HEK293 (cell line): ENCODE measurements at regions not wholly inside any gene's neighbourhood (a gene's known extent, or its start where the extent isn't known, plus 50 kb on each side); places are given as distances from the start of the nearest gene placed in this dataset.

Experiments used
- CTCF ChIA-PET: fragments of 350-600 bp; formaldehyde crosslinking; extraction: SDS; loops from one replicate; lab custom pipeline; 2021; ENCODE audit warnings: antibody characterized with exemption; lab: Yijun Ruan, JAX
- POLR2A ChIA-PET: fragments of 300-600 bp; formaldehyde crosslinking; extraction: SDS; loops from one replicate; lab custom pipeline; 2020; ENCODE audit warnings: antibody characterized with exemption, inconsistent platforms; lab: Yijun Ruan, JAX
- H3K27ac ChIP-seq: fragments of 200-500 bp; sonication (Bioruptor generic); 2 replicates; pipeline ENCODE4 v1.5.1; 2014; ENCODE audit warnings: low read depth, low read length, control low read depth, inconsistent platforms; ENCODE audit errors: extremely low read depth
- H3K36me3 ChIP-seq, 2 experiments: fragments of 200-500 bp in 1 of 2; sonication (Bioruptor generic) in 1 of 2; 1 replicate in 1 of 2; 2 replicates in 1 of 2; pipeline ENCODE4 v1.5.1; 2014 to 2017; ENCODE audit warnings: inconsistent platforms in 2 of 2, low read length in 2 of 2; ENCODE audit not compliant: control insufficient read depth in 2 of 2, insufficient read depth in 1 of 2
- H3K4me1 ChIP-seq: fragments of 200-500 bp; sonication (Bioruptor generic); 2 replicates; pipeline ENCODE4 v1.5.1; 2014; ENCODE audit warnings: mild to moderate bottlenecking, low read length, inconsistent platforms; ENCODE audit not compliant: control insufficient read depth, insufficient read depth
- H3K4me3 ChIP-seq: 2 replicates; pipeline ENCODE4 v1.5.1; 2011; ENCODE audit warnings: low read depth, mild to moderate bottlenecking, control low read depth, low read length, moderate library complexity
- H3K9me3 ChIP-seq: fragments of 200-500 bp; sonication (Bioruptor generic); 2 replicates; pipeline ENCODE4 v1.5.1; 2014; ENCODE audit warnings: low read depth, low read length, inconsistent platforms; ENCODE audit not compliant: control insufficient read depth, insufficient read depth
- BCL11B ChIP-seq: fragments of 450-650 bp; formaldehyde crosslinking; IDR thresholded peaks from 2 replicates; pipeline ENCODE4 v1.5.1; 2016; ENCODE audit warnings: low read depth, missing biosample characterization, missing genetic modification characterization
- MYNN ChIP-seq: fragments of 450-650 bp; formaldehyde crosslinking; IDR thresholded peaks from 2 replicates; pipeline ENCODE4 v1.5.1; 2016; ENCODE audit warnings: missing biosample characterization, missing genetic modification characterization, borderline replicate concordance
- OSR2 ChIP-seq: fragments of 450-650 bp; formaldehyde crosslinking; IDR thresholded peaks from 2 replicates; pipeline ENCODE4 v1.5.1; 2016; ENCODE audit warnings: missing biosample characterization, missing genetic modification characterization
- PRDM1 ChIP-seq: fragments of 450-650 bp; formaldehyde crosslinking; IDR thresholded peaks from 2 replicates; pipeline ENCODE4; 2016; ENCODE audit warnings: missing biosample characterization, missing genetic modification characterization
- SETDB1 ChIP-seq: IDR thresholded peaks from one replicate; pipeline ENCODE4 v1.6.1; 2017; ENCODE audit warnings: mild to moderate bottlenecking, low read length, moderate library complexity, mixed read lengths; ENCODE audit not compliant: insufficient read length
- SP2 ChIP-seq: fragments of 450-650 bp; formaldehyde crosslinking; IDR thresholded peaks from 2 replicates; pipeline ENCODE4 v1.5.1; 2016; ENCODE audit warnings: missing biosample characterization, missing genetic modification characterization
- TRIM28 ChIP-seq: IDR thresholded peaks from 2 replicates; pipeline ENCODE4 v1.6.1; 2011; ENCODE audit warnings: low read length, control low read depth, borderline replicate concordance
- WT1 ChIP-seq: fragments of 450-650 bp; formaldehyde crosslinking; IDR thresholded peaks from 2 replicates; pipeline ENCODE4 v1.5.1; 2016; ENCODE audit warnings: missing biosample characterization, missing genetic modification characterization
- ZFP37 ChIP-seq: fragments of 450-650 bp; formaldehyde crosslinking; IDR thresholded peaks from 2 replicates; pipeline ENCODE4 v1.5.1; 2016; ENCODE audit warnings: missing biosample characterization, missing genetic modification characterization
- ZNF121 ChIP-seq: fragments of 450-650 bp; formaldehyde crosslinking; IDR thresholded peaks from 2 replicates; pipeline ENCODE4 v1.5.1; 2016; ENCODE audit warnings: missing biosample characterization, missing genetic modification characterization
- ZNF155 ChIP-seq: fragments of 450-650 bp; formaldehyde crosslinking; IDR thresholded peaks from 2 replicates; pipeline ENCODE4 v1.5.1; 2016; ENCODE audit warnings: missing biosample characterization, missing genetic modification characterization
- ZNF560 ChIP-seq: fragments of 450-650 bp; formaldehyde crosslinking; IDR thresholded peaks from 2 replicates; pipeline ENCODE4 v1.5.1; 2017; ENCODE audit warnings: missing biosample characterization, missing genetic modification characterization, borderline replicate concordance
- ZNF580 ChIP-seq: fragments of 450-650 bp; formaldehyde crosslinking; IDR thresholded peaks from 2 replicates; pipeline ENCODE4 v1.5.1; 2016; ENCODE audit warnings: missing biosample characterization, missing genetic modification characterization
- ZNF610 ChIP-seq: fragments of 450-650 bp; formaldehyde crosslinking; IDR thresholded peaks from 2 replicates; pipeline ENCODE4 v1.5.1; 2016; ENCODE audit warnings: missing biosample characterization, missing genetic modification characterization, borderline replicate concordance
- ZNF664 ChIP-seq: fragments of 450-650 bp; formaldehyde crosslinking; IDR thresholded peaks from 2 replicates; pipeline ENCODE4 v1.5.1; 2016; ENCODE audit warnings: missing biosample characterization, missing genetic modification characterization
- ZNF76 ChIP-seq: fragments of 450-650 bp; formaldehyde crosslinking; IDR thresholded peaks from 2 replicates; pipeline ENCODE4; 2016; ENCODE audit warnings: low read depth, missing biosample characterization, missing genetic modification characterization, borderline replicate concordance
- ZSCAN16 ChIP-seq: fragments of 450-650 bp; formaldehyde crosslinking; IDR thresholded peaks from 2 replicates; pipeline ENCODE4 v1.5.1; 2016; ENCODE audit warnings: missing biosample characterization, missing genetic modification characterization
- TF ChIP-seq, protein P1 (sequence below): fragments of 450-650 bp; formaldehyde crosslinking; IDR thresholded peaks from 2 replicates; pipeline ENCODE4 v1.5.1; 2017; ENCODE audit warnings: missing biosample characterization, missing genetic modification characterization
- TF ChIP-seq, protein P2 (sequence below): fragments of 450-650 bp; formaldehyde crosslinking; IDR thresholded peaks from 2 replicates; pipeline ENCODE4 v1.5.1; 2016; ENCODE audit warnings: missing biosample characterization, missing genetic modification characterization
- TF ChIP-seq, protein P3 (sequence below): fragments of 450-650 bp; formaldehyde crosslinking; IDR thresholded peaks from 2 replicates; pipeline ENCODE4 v1.5.1; 2016; ENCODE audit warnings: missing biosample characterization, missing genetic modification characterization

DNA sequence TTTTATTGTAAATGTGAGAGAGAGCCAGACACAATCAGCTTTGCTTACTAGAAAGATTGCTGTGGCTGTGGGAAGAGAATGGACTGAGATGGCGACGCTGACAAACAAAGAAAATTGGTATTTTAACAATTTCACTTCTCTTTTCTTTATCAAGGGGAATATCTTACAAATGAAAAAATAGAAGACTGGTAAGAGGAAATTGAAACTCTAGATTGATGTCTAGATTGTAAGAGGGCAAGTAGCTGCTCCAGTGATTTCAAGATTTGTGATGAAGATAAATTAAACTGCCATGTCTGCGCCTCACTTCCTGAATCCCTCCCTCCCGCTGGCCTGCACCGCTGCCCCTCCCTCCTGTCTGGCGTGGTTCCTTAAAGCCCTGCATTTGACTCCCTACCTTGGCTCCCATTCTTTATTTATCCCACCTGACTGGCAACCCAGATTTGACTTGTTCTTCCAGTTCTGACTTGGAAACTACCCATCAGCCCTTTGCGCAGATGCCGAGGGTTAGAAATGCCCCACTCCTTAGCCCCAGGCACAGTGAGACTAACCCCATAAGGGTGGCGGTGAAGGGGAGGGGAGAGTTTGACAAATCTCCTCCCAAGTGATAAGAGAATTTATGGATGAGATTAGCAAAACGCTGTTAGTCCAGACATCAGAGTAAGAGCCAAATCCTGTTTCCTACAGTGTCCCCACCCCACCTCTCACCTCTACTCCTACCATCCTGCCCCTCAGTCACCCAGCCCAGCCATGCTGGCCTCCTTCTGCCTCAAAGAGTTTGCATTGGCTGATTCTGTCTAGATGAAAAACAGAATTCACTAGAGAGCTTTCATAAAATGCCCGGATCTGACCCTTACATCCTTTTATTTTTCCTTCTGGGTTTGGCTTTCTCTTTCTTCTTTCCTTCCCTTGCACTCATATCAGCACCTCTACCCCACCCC is 125.3 kb upstream of the ATF7IP start:
- POLR2A ChIA-PET, result interaction anchor here (1.4 kb wide), 1 partner anchor 125 kb away, joined by 6 read pairs; the partner anchor contains the start of gene ATF7IP
- CTCF ChIA-PET, result interaction anchor here (0.9 to 1.3 kb wide), 3 partner anchors 55 to 423 kb away, joined by 3 to 5 read pairs (median 5); no protein-coding TSS in a partner anchor
- TF ChIP-seq ZNF580 (tag by site-specific recombination) (no peak), ZFP37 (tag by site-specific recombination) (no peak), ZNF664 (tag by site-specific recombination) (no peak), ZNF121 (tag by site-specific recombination) (no peak), SETDB1 (peak; percentile 54), ZNF610 (tag by site-specific recombination) (no peak), ZSCAN16 (tag by site-specific recombination) (no peak), SP2 (tag by site-specific recombination) (no peak), OSR2 (tag by site-specific recombination) (no peak), ZNF155 (tag by site-specific recombination) (no peak), MYNN (tag by site-specific recombination) (no peak), TRIM28 (peak; percentile 53; the same call in 1 of the 2 replicates), ZNF76 (tag by site-specific recombination) (no peak), WT1 (0 out of 2 replicates have a peak, but pooled peaks have one; percentile 19), BCL11B (tag by site-specific recombination) (no peak), PRDM1 (tag by site-specific recombination) (no peak), ZNF560 (tag by site-specific recombination) (no peak)
- TF ChIP-seq, protein P1, sequence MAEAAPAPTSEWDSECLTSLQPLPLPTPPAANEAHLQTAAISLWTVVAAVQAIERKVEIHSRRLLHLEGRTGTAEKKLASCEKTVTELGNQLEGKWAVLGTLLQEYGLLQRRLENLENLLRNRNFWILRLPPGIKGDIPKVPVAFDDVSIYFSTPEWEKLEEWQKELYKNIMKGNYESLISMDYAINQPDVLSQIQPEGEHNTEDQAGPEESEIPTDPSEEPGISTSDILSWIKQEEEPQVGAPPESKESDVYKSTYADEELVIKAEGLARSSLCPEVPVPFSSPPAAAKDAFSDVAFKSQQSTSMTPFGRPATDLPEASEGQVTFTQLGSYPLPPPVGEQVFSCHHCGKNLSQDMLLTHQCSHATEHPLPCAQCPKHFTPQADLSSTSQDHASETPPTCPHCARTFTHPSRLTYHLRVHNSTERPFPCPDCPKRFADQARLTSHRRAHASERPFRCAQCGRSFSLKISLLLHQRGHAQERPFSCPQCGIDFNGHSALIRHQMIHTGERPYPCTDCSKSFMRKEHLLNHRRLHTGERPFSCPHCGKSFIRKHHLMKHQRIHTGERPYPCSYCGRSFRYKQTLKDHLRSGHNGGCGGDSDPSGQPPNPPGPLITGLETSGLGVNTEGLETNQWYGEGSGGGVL (tag by site-specific recombination), result no peak
- TF ChIP-seq, protein P2, sequence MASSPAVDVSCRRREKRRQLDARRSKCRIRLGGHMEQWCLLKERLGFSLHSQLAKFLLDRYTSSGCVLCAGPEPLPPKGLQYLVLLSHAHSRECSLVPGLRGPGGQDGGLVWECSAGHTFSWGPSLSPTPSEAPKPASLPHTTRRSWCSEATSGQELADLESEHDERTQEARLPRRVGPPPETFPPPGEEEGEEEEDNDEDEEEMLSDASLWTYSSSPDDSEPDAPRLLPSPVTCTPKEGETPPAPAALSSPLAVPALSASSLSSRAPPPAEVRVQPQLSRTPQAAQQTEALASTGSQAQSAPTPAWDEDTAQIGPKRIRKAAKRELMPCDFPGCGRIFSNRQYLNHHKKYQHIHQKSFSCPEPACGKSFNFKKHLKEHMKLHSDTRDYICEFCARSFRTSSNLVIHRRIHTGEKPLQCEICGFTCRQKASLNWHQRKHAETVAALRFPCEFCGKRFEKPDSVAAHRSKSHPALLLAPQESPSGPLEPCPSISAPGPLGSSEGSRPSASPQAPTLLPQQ, result no peak
- H3K27ac ChIP-seq, result no peak overlapping the region
- H3K4me1 ChIP-seq, result no peaks in the 10 kb centered on the region
- H3K9me3 ChIP-seq, result no peaks in the 10 kb centered on the region
- H3K4me3 ChIP-seq, result no peak overlapping the region
- H3K36me3 ChIP-seq, result no peaks in the 10 kb centered on the region

DNA sequence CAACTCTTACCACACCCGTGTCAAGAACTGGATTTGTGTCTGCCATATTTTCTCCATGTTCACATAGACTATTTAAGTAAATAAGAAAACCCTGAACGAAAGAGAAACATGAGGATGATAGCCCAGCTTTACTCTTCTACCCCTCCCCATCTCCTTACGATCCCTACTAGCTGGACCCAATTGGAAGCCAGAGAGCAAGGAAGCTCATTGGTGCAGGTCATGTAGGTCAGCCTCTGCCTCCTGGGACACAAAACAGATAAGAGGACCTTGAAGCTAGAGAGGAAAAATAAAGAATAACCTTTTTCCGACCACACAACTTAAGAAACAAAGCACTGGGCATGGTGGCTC is 124.6 kb upstream of the ATF7IP start:
- ChIA-PET POLR2A (no interaction called here), CTCF (interaction anchor here (0.9 to 1.3 kb wide), 3 partner anchors 55 to 423 kb away, joined by 3 to 5 read pairs (median 5); no protein-coding TSS in a partner anchor)
- TF ChIP-seq, protein P3, sequence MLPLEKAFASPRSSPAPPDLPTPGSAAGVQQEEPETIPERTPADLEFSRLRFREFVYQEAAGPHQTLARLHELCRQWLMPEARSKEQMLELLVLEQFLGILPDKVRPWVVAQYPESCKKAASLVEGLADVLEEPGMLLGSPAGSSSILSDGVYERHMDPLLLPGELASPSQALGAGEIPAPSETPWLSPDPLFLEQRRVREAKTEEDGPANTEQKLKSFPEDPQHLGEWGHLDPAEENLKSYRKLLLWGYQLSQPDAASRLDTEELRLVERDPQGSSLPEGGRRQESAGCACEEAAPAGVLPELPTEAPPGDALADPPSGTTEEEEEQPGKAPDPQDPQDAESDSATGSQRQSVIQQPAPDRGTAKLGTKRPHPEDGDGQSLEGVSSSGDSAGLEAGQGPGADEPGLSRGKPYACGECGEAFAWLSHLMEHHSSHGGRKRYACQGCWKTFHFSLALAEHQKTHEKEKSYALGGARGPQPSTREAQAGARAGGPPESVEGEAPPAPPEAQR (tag by site-specific recombination), result no peak
- Histone ChIP-seq H3K9me3 (no peaks in the 10 kb centered on the region), H3K36me3 (no peaks in the 10 kb centered on the region), H3K4me3 (no peak overlapping the region), H3K27ac (no peak overlapping the region), H3K4me1 (no peaks in the 10 kb centered on the region)
